ENCODE measurements at regions not wholly inside any gene's neighbourhood (a gene's known extent, or its start where the extent isn't known, plus 50 kb on each side); places are given as distances from the start of the nearest gene placed in this dataset.

- no peak for TF ChIP-seq EGR1 (IDR thresholded peaks at IDR 0.05)
- no peak for TF ChIP-seq REST (IDR thresholded peaks at IDR 0.05; ENCODE audit: low read depth)
- no peak for TF ChIP-seq RAD21 (IDR thresholded peaks at IDR 0.05; ENCODE audit: low read depth)
Observed at GRCh38 chr9:89678396-89679015, 73.7 kb downstream of the GADD45G start.
